ENCODE measurements at regions not wholly inside any gene's neighbourhood (a gene's known extent, or its start where the extent isn't known, plus 50 kb on each side); places are given as distances from the start of the nearest gene placed in this dataset.

GRCh38 chr2:221310730-221311129, 261.4 kb downstream of the EPHA4 start:
- ATAC-seq = no peak
- intact Hi-C loops (cut with DNase I) = no loop called here
- Histone ChIP-seq H3K4me1 (no peaks in the 10 kb centered on the region), H3K36me3 (no peaks in the 10 kb centered on the region), H3K9me3 (no peaks in the 10 kb centered on the region), H3K27me3 (no peaks in the 10 kb centered on the region), H3K27ac (no peak overlapping the region), H3K4me3 (no peak overlapping the region)
- no peak for TF ChIP-seq CTCF (IDR thresholded peaks at IDR 0.05)
- DNase-seq = no peak

GRCh38 chr2:221312634-221313033, 259.5 kb downstream of the EPHA4 start:
- Histone ChIP-seq H3K4me3 (no peak overlapping the region), H3K4me1 (no peaks in the 10 kb centered on the region), H3K36me3 (no peaks in the 10 kb centered on the region), H3K27ac (no peak overlapping the region), H3K27me3 (no peaks in the 10 kb centered on the region), H3K9me3 (no peaks in the 10 kb centered on the region)
- no peak for TF ChIP-seq CTCF (IDR thresholded peaks at IDR 0.05)
- ATAC-seq = no peak
- peak in 1 of 4 donors; percentile 9 for DNase-seq
- intact Hi-C loops (cut with DNase I) = no loop called here

GRCh38 chr2:221314786-221315185, 257.3 kb downstream of the EPHA4 start:
- no peak for TF ChIP-seq CTCF (IDR thresholded peaks at IDR 0.05)
- Histone ChIP-seq H3K4me1 (no peaks in the 10 kb centered on the region), H3K27me3 (no peaks in the 10 kb centered on the region), H3K4me3 (no peak overlapping the region), H3K36me3 (no peaks in the 10 kb centered on the region), H3K9me3 (no peaks in the 10 kb centered on the region), H3K27ac (no peak overlapping the region)
- no peak for ATAC-seq
- intact Hi-C loops (cut with DNase I) = no loop called here
- no peak for DNase-seq

- Histone ChIP-seq H3K4me3 (no peak overlapping the region), H3K27me3 (no peaks in the 10 kb centered on the region), H3K9me3 (no peaks in the 10 kb centered on the region), H3K36me3 (no peaks in the 10 kb centered on the region), H3K4me1 (no peaks in the 10 kb centered on the region), H3K27ac (no peak overlapping the region)
- no peak for ATAC-seq
- no peak for DNase-seq
- no peak for TF ChIP-seq CTCF (IDR thresholded peaks at IDR 0.05)
- intact Hi-C loops (cut with DNase I) = no loop called here
Observed at GRCh38 chr2:221318376-221319130, 253.6 kb downstream of the EPHA4 start.

- Histone ChIP-seq H3K9me3 (peaks cover 0 to 7% of the 10 kb centered on the region in 2 donors), H3K27ac (no peak overlapping the region), H3K36me3 (no peaks in the 10 kb centered on the region), H3K4me3 (no peak overlapping the region), H3K27me3 (no peaks in the 10 kb centered on the region), H3K4me1 (no peaks in the 10 kb centered on the region)
- TF ChIP-seq CTCF (IDR thresholded peaks at IDR 0.05) = no peak
- ATAC-seq (no peak), DNase-seq (no peak)
- intact Hi-C loops (cut with DNase I) = no loop called here
Observed at GRCh38 chr2:221322741-221323140, 249.4 kb downstream of the EPHA4 start.
